ENCODE measurements at regions not wholly inside any gene's neighbourhood (a gene's known extent, or its start where the extent isn't known, plus 50 kb on each side); places are given as distances from the start of the nearest gene placed in this dataset.
"Not testable (repeated sequence)": the region's sequence is repeated elsewhere in the genome, so short reads cannot be mapped to it uniquely, and the experiment has no call there.

DNA sequence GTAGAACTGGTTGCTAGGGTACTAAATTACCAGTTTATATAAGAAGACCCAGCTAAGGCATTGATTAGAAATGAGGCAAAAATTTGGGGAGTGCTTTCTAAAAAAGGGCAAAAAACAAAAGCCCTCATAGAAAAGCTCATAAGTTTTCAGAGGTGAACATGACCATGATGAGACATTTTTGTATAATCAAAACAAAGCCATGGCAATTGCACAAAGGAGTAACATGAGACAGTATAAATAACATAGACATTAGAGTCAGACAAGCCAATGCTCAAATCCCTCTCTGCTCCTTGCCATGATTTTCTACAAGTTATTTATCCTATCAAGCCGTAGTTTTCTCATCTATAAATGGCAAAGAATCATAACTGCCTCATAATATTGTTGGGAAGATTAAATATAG, 112.2 kb upstream of the ADTRP start:
- no peak for DNase-seq (ENCODE audit: low read depth, low spot score)

DNA sequence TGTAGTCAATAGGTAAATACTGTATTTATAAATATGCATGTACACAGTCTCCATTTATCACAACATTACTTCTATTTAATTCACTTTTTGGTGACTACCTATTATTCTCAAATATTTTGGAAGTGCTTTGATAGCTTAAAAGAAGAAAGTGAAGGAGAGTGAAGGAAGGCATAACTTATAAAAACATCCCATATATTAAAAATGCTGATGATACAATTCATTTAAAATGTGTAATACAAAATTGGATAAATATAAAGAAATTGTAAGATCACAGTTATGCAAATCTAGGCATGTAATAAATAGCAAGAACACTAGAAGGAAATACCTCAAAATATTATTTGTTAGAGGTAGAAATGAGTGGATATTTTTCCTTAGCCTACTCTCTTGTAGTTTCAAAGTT, 111.6 kb upstream of the ADTRP start:
- DNase-seq (ENCODE audit: low read depth, low spot score) = no peak

DNA sequence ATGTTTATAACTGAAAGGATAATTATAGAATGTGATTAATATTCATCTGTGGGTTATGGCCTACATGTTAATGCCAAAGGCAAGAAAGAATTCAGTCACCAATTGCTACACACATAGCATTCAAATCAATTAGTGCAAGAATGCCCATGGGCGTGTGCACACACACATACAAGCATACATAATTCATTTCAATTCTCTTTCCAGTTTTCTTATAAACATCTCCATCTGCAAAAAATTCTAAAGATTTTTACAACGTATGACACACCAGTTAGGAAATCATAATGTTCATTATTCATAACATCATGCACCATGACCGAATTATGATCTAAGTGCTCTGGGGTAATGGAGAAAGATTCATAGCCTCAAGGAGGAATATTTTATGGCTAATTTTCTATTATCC, 111.0 kb upstream of the ADTRP start:
- no peak for DNase-seq (ENCODE audit: low read depth, low spot score)

DNA sequence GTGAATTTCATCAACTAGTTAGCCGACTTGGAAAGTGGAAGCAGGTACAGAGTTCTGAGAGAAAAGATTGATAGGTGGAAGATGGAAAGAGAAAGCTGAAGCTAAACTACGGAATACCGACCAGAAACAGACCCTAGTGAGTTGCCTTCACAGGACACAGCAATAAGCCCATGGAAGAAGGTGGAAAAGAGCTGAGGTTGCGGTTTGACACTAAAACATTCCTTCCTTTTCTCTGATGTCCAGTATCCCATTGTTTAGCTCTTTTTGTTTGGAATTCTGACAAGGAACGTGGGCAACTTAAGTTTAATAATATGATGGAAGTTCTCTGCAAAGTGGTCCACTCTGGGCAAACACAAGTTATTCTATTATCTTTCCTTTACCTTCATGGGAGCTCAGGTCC, 110.1 kb upstream of the ADTRP start:
- no peak for DNase-seq (ENCODE audit: low read depth, low spot score)

DNA sequence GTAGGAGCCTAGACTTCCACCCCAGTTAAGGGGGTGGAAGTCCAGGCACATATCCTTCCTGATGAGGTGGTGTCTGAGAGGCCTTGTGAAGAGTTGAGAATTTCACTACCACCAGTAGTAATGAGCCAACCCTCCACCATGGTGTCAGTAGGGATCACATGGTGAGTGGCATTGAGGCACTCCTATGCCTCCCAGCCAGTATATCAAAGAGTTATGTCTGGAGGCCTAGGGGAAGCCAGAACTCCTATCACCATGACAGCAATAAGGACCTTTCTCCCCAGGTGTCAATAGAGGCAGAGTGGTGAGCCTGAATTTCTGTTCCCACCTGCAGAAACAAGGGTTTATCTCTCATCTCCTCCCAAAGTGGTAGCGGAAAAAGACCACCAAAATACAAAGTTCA, 106.6 kb upstream of the ADTRP start:
- no peak for DNase-seq (ENCODE audit: low read depth, low spot score)

DNA sequence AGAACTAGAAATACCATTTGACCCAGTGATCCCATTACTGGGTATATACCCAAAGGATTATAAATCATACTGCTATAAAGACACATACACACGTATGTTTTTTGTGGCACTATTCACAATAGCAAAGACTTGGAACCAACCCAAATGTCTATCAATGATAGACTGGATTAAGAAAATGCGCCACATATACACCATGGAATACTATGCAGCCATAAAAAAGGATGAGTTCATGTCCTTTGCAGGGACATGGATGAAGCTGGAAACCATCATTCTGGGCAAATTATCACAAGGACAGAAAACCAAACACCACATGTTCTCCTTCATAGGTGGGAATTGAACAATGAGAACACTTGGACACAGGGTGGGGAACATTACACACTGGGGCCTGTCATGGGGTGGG, 104.9 kb upstream of the ADTRP start:
- not testable (repeated sequence) for DNase-seq (ENCODE audit: low read depth, low spot score)

DNA sequence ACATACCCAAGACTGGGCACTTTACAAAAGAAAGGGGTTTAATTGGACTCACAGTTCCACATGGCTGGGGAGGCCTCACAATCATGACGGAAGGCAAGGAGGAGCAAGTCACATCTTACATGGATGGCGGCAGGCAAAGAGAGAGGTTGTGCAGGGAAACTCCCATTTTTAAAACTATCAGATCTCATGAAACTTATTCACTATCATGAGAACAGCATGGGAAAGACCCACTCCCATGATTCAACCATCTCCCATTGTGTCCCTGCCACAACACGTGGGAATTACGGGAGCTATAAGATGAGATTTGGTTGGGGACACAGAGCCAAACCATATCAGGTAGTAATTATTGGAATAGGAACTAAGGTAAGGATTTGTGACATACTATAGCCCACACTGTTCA, 101.6 kb upstream of the ADTRP start:
- not testable (repeated sequence) for DNase-seq (ENCODE audit: low read depth, low spot score)

DNA sequence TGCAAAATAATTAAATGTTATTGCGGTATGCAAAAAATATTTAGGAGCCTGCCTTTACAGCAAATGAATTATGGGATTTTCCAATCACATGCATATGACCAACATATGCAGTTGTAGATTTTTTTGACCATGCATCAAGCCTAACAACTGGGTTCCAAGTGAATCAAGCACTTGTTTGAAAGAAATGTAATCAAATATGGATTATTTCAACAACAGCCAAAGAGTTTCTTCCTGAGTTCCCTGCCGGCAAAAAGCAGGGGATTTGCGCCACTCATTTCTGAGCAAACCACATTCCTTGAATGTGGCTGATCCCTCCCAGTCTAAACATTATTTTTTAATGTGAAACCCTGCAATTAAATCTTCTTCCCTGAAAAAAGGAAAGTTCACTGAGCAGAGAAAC, 100.1 kb upstream of the ADTRP start:
- no peak for DNase-seq (ENCODE audit: low read depth, low spot score)

DNA sequence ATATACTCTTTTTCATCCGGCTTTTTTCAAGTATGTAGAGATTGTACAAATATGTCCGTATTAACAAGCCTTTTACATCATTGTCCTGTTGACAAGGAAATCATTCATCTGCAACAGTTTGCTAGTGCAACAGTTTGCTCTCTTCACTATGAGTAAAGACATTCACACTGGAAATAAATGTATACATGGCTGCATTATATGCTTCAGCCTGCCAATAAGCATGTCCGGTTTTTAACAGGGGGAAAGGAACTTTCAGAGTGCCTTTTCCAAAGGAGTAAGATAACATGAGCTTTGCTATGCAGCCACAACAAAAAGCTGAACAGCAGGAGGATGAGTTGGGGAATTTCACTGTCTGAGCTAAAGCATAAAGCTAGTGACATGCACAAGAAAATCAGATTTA, 99.4 kb upstream of the ADTRP start:
- DNase-seq (ENCODE audit: low read depth, low spot score) = no peak

DNA sequence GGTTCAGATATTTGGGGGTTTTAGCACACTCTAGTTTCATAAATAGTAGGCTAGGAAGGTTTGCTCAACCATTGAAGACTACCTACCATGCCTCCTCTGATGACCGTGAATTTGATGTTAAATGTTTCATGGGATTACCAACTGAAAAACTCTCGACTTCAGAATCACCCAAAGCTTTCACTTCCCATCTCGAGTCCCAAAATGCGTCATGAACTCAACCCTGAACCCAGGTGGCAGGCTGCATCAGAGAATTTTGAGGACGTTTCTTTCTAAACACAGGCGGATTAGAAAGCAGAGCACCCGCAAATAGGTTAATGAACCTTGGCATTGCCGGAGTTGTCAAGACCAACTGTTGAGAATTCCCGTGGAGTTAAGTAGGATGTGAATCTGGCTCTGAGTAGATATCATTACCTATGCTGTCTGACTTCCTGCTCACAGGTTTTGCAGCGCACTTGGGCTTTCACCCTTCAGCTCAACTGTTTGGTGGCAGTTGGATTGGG, 98.4 kb upstream of the ADTRP start:
- DNase-seq (ENCODE audit: low read depth, low spot score) = no peak

DNA sequence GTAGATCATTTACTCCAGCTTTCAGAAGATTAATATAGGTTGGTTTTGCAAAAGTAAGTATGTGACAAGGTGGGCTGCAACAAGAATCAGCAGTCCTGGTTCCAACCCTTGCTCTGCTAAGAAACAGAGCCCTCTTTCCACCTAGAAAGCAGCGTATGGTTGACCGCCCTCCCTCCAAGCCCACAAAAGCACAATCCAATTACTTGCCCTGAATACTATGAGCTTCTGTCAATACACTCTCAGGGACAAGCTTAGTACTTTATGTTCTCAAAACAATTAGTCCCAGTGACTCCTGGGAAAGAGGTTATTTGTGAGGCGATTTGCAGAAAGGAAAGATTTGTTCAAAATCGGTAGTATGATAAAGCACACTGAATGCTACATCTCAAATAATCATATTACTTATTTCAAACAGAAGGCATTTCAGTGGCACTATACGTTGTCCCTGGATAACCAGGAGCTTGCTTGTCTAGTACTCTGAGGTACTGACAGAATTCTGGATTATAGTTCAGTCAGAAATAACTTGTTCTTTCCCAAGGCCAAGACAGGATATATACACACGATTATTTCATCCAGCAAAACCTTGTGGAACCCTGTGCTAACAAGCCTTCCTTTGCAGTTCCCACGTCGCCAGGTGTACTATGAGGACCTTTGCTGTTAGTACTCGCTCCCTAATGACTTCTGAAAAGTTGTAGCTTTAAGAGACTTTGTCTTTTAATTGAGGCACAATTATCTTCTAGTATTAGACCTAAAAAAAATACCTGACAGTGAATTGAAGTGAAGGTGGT, 96.9 kb upstream of the ADTRP start:
- no peak for DNase-seq (ENCODE audit: low read depth, low spot score)

DNA sequence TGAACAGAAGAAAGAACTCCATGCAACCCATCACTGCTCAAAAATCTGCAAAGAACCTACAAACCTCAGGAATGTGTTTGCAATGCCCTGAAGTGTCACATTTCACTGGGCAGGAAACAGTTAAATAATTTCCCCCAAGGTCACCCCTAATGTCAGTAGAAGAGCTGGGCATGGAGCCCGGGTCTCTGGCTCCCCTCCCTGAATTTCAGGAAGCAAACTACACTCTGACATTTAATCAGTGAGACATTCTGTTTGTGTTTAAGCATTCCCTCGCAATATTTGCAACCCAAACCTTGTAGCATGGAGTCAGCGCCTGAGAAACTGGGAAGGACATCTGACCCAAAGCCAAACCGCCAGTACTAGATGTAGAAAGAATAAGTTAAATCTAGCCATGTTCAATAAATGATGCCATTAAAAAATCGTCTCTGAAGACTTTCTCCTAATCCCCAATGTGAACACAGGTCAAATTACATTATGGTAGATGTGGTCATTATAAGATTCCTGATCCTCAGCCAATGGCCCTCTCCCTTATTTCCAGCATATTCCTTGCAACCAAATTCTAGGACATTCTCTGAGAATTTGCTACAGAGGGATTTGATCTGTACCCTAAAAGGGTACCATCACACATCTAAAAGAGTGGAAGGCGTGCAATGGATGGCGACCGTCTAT, 91.2 kb upstream of the ADTRP start:
- no peak for DNase-seq (ENCODE audit: low read depth, low spot score)

DNA sequence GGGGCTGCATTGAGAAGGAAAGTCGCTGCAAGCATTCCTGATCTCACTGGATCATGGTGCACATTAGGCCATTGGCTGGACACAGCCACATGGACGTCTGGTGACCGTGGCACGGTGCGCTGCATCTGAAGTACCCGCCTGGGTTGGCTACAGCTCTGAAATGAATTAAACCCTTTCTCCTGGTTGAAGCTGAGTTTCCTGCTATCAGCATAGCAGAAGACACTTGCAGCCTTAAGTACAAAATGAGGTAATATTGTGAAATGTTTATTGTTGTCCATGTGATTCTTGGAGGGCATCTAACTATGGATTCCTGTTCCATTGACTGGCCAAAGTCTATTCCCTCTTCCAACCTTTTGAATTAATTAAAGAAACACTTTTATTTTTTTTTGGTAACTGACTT, 89.8 kb upstream of the ADTRP start:
- no peak for DNase-seq (ENCODE audit: low read depth, low spot score)

DNA sequence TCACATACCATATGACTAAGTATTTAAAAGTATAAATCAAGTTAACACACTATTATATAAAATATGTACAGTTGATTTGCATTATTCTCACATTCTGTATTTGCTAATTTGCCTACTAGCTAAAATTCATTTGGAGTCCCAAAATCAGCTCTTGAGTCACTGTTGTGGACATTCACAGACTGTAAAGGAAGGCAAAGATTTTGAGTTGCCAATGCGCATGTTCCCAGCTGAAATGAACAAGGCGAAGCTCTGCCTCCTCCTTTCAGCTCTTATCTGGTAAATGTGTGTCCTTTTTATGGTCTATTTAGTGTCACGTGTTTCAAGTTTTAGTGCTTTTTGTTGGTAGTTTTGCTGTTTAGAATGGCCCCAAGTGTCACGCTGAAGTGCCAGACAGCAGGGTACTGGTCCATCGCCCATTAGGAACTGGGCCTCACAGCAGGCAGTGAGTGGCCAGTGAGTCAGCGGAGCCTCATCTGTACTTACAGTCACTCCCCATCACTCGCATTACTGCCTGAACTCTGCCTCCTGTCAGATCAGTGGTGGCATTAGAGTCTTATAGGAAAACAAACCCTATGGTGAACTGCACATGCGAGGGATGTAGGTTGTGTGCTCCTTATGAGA, 87.2 kb upstream of the ADTRP start:
- DNase-seq (ENCODE audit: low read depth, low spot score) = no peak

DNA sequence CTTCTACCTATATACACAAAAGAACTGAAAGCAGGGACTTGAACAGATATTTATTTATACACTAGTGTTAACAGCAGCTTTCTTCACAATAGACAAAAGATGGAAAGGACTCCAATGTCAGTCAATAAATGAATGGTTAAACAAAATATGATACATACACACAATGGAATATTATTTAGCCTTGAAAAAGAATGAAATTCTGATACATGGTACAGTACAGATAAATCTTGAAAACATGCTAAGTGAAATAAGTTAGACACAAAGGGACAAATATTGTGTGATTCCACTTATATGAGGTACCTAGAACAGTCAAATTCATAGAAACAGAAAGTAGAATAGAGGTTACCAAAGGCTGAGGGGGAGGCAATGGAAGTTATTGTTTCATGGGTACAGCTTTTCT, 79.8 kb upstream of the ADTRP start:
- no peak for DNase-seq (ENCODE audit: low read depth, low spot score)

DNA sequence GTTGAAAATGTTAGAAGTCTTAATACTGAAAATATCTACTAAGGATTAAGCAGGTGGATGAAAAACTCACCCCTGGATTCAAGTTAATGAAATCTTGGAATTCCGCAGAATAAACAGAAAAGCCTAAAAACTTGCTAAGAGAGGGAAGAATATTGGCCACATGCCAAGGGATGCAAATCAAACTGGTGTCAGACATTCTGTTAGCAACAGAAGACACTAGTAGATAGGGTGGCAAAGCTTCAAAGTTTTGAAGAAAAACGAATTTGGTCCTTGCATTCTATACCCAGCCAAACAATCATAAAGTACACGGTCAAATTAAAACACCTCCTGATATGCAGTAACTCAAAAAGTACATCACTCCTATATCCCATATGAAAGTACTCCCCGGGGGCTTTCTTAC, 77.1 kb upstream of the ADTRP start:
- DNase-seq (ENCODE audit: low read depth, low spot score) = no peak

DNA sequence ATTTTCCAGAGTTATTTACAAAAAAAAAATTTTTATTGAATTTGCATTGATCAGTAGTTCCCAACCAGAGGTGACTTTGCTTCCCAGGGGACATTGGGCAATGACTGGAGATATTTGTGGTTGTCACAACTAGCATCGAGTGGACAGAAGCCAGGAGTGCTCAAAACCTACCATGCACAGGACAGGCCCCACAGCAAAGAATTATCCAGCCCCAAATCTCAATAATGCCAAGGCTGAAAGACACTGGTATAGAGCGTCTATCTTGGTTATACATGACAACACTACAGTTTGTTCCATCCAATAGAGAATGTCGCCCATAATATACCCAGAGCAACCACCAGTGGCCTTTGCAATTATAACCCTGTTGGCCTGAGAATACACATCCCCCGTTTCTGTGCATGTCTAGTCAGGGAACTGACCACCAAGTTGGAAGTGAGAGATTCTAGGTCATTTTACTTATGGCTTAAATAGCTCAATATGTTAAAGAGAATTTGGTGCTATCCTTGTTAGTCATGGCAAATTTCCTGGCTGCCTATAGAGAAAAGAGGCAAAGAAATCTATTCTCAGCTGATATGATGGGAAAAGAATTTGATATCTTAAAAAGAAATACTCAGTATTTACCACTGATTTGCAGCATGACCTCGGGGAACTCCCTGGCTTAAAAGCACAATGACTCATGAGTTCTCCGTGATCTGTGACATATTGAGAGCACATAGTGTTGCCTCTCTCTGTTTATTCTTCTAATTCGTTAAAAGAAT, 76.0 kb upstream of the ADTRP start:
- DNase-seq (ENCODE audit: low read depth, low spot score) = no peak

DNA sequence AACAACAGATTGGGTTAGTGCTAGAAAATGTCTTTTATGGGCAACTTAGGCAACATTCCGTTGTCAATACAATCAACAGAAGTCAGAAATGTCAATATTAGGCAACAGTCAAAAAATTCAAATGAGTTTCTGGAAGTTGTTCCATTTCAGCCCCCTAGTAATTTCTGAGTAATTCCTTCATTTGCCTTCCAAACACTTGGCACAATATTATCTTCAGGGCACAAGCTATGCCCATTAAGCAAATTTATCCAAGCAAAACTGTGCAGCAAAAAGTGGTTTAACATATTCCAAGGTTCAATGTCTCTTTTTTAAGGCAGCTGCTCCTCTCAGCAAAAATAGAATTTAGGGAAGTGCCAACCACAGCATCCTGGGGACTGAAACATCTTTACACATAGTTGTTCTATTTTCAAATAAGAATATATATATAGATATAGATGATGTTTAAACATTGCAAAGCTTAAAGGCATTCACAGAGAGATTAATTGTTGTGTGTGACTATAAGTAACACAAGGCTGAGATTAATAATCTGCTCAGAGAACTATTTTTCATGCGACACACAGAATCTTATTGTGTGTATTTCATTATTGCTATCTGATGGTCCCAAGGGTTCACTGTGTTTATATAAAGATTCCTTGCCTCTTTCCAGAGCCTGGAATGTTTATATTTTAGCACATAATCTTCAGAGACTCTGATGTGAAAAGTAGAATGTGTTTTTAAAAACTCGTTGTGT, 75.2 kb upstream of the ADTRP start:
- no peak for DNase-seq (ENCODE audit: low read depth, low spot score)

DNA sequence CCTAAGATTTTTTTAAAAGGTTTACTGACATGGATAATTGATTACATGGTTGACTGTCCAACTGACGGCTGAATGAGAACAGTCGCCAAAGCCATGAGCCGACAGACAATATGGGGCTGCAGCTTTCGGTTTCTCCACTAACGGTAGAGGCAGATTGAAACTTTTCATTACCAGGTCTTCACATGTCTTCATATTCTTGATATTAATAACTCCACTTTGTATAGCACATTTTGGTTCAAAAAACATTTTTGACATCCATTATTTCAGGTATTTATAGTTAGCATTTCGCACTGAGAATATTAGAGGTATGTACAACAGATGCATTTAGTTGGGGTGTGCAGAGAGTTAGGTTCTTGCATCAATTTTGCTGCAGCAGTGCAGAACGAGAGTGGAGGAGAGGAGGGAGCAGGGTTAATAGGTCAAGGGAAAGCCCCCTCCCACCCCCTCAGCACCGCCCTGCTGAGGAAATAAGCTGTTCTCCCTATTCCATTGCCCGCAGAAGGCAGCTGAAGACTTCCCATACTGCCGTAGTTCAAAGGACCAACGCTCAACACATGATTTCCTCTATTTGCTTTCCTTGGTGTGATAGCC, 73.6 kb upstream of the ADTRP start:
- DNase-seq (ENCODE audit: low read depth, low spot score) = no peak

DNA sequence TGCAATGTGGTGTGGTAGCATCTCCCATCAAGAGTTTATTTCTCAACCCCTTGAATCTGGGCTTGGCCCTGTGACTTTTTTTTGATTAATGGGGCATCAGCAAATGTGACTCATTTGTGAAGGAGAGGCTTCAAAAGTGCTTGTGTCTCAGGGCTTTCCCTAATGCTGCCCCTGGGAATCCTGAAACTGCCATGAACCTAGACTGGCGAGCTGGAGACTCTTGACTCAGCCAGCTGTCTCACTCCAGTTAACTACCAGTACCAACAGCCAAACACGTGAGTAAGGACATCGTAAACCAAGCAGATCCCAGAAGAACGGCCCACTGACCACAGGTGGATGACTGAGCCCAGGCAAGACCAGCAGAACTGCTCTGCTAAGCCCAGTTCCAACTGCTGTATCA, 72.8 kb upstream of the ADTRP start:
- no peak for DNase-seq (ENCODE audit: low read depth, low spot score)

All from iPS DF 19.7 (cell line).